K562 (cell line): ENCODE measurements at regions not wholly inside any gene's neighbourhood (a gene's known extent, or its start where the extent isn't known, plus 50 kb on each side); places are given as distances from the start of the nearest gene placed in this dataset.
A peak's percentile ranks its signal among the peaks of the same experiment; 100 is the strongest.

Experiments
- ARHGAP35 ChIP-seq: fragments of 450-650 bp; IDR thresholded peaks from 2 replicates; pipeline ENCODE4 v1.6.1; 2018; ENCODE audit not compliant: partially characterized antibody
- ARID2 ChIP-seq: fragments of 450-650 bp; IDR thresholded peaks from 2 replicates; pipeline ENCODE4 v1.6.1; 2017; ENCODE audit warnings: antibody characterized with exemption, mild to moderate bottlenecking
- BHLHE40 ChIP-seq: IDR thresholded peaks from 2 replicates; pipeline ENCODE4 v1.6.1; 2011; ENCODE audit warnings: low read length, improper control_type of control experiment
- CBX5 ChIP-seq: IDR thresholded peaks from 2 replicates; pipeline ENCODE4 v1.6.1; 2014; ENCODE audit warnings: low read depth, borderline replicate concordance
- HNRNPK ChIP-seq: fragments of 200-400 bp; formaldehyde crosslinking; IDR thresholded peaks from one replicate; pipeline ENCODE4 v1.6.1; 2018; ENCODE audit warnings: mild to moderate bottlenecking, low read depth, low read length; ENCODE audit not compliant: poor library complexity, severe bottlenecking
- JUND ChIP-seq, 2 experiments: IDR thresholded peaks; 2 replicates in 1 of 2; 3 replicates in 1 of 2; pipeline ENCODE4 v1.6.1; 2011; ENCODE audit warnings: borderline replicate concordance in 2 of 2, low read depth in 2 of 2, low read length in 2 of 2, improper control_type of control experiment in 1 of 2, missing biosample characterization in 1 of 2, missing genetic modification characterization in 1 of 2, missing genetic modification reagents in 1 of 2
- MED1 ChIP-seq: sonication (generic); formaldehyde crosslinking; IDR thresholded peaks from 2 replicates; pipeline ENCODE4 v1.8.1; 2023; ENCODE audit warnings: missing genetic modification reagents, borderline replicate concordance
- MEF2A ChIP-seq: IDR thresholded peaks from 2 replicates; pipeline ENCODE4 v1.6.1; 2011; ENCODE audit warnings: low read depth, mild to moderate bottlenecking, low read length, moderate library complexity; ENCODE audit not compliant: control insufficient read depth
- NFE2L1 ChIP-seq: fragments of 450-650 bp; IDR thresholded peaks from 2 replicates; pipeline ENCODE4 v1.6.1; 2016; ENCODE audit warnings: missing genetic modification characterization, low read depth, mild to moderate bottlenecking, missing compliant biosample characterization, moderate library complexity, borderline replicate concordance
- NUFIP1 ChIP-seq: fragments of 450-650 bp; IDR thresholded peaks from 2 replicates; pipeline ENCODE4 v1.6.1; 2018; ENCODE audit not compliant: partially characterized antibody
- OTX1 ChIP-seq: fragments of 450-650 bp; formaldehyde crosslinking; IDR thresholded peaks from 2 replicates; pipeline ENCODE4 v1.4.0; 2022; ENCODE audit warnings: mild to moderate bottlenecking
- PPARD ChIP-seq: fragments of 250-450 bp; sonication (Bioruptor Pico); IDR thresholded peaks from 2 replicates; pipeline ENCODE4 v1.8.0; 2022; ENCODE audit warnings: inconsistent platforms, mild to moderate bottlenecking, moderate library complexity
- PYGO2 ChIP-seq: fragments of 450-650 bp; IDR thresholded peaks from 2 replicates; pipeline ENCODE4 v1.6.1; 2016; ENCODE audit warnings: mild to moderate bottlenecking, missing genetic modification characterization, moderate library complexity, missing compliant biosample characterization
- RAD51 ChIP-seq: fragments of 450-650 bp; IDR thresholded peaks from 2 replicates; pipeline ENCODE4 v1.7.1; 2016; ENCODE audit warnings: low read depth, mild to moderate bottlenecking, borderline replicate concordance
- RFX7 ChIP-seq: fragments of 250-450 bp; sonication (Bioruptor Pico); IDR thresholded peaks from 2 replicates; pipeline ENCODE4 v1.5.1; 2021; ENCODE audit warnings: mild to moderate bottlenecking
- SIN3A ChIP-seq, 2 experiments: fragments of 150-350 bp in 1 of 2; IDR thresholded peaks; 2 replicates each; pipeline ENCODE4 v1.6.1; 2011 to 2016; ENCODE audit warnings: borderline replicate concordance in 2 of 2, low read depth in 2 of 2, low read length in 2 of 2, mild to moderate bottlenecking in 2 of 2, moderate library complexity in 2 of 2; ENCODE audit not compliant: control insufficient read depth in 1 of 2
- SMAD4 ChIP-seq: fragments of 250-450 bp; sonication (Bioruptor Pico); conservative IDR thresholded peaks from 2 replicates; pipeline ENCODE4 v1.8.0; 2021; ENCODE audit warnings: inconsistent platforms, mild to moderate bottlenecking, moderate library complexity
- SP2 ChIP-seq: IDR thresholded peaks from 2 replicates; pipeline ENCODE4 v1.6.1; 2011; ENCODE audit warnings: mild to moderate bottlenecking, low read depth, low read length, moderate library complexity; ENCODE audit not compliant: poor library complexity, severe bottlenecking; ENCODE audit errors: extremely low read depth
- SRSF1 ChIP-seq: fragments of 200-400 bp; formaldehyde crosslinking; IDR thresholded peaks from 2 replicates; pipeline ENCODE4 v1.6.1; 2017; ENCODE audit warnings: mild to moderate bottlenecking, low read depth, low read length, moderate library complexity
- SRSF7 ChIP-seq: fragments of 200-400 bp; formaldehyde crosslinking; optimal IDR thresholded peaks from 2 replicates; pipeline ENCODE3; 2017; ENCODE audit warnings: mild to moderate bottlenecking, low read depth, low read length
- TCF7 ChIP-seq: sonication (generic); IDR thresholded peaks from 2 replicates; pipeline ENCODE4 v1.6.1; 2016; ENCODE audit warnings: antibody characterized with exemption, borderline replicate concordance
- YBX1 ChIP-seq: fragments of 450-650 bp; IDR thresholded peaks from 2 replicates; pipeline ENCODE4 v1.7.1; 2016; ENCODE audit warnings: mild to moderate bottlenecking
- ZBED1 ChIP-seq: IDR thresholded peaks from 2 replicates; pipeline ENCODE4 v1.6.1; 2014
- ZBTB8A ChIP-seq: fragments of 450-650 bp; IDR thresholded peaks from 2 replicates; pipeline ENCODE4 v1.6.1; 2018; ENCODE audit warnings: mild to moderate bottlenecking, moderate library complexity; ENCODE audit not compliant: partially characterized antibody
- ZFP30 ChIP-seq: fragments of 250-450 bp; sonication (Bioruptor Pico); IDR thresholded peaks from 2 replicates; pipeline ENCODE4 v1.8.0; 2022; ENCODE audit warnings: moderate library complexity, mild to moderate bottlenecking, inconsistent platforms, borderline replicate concordance
- ZNF830 ChIP-seq: fragments of 250-450 bp; sonication (Bioruptor Pico); IDR thresholded peaks from 2 replicates; pipeline ENCODE4 v1.5.0; 2021; ENCODE audit warnings: mild to moderate bottlenecking
- TF ChIP-seq, protein P1 (sequence below): fragments of 250-450 bp; sonication (Bioruptor Pico); IDR thresholded peaks from 2 replicates; pipeline ENCODE4 v1.5.0; 2021
- TF ChIP-seq, protein P2 (sequence below): fragments of 250-450 bp; sonication (Bioruptor Pico); IDR thresholded peaks from 2 replicates; pipeline ENCODE4 v1.8.0; 2022; ENCODE audit warnings: moderate library complexity, mild to moderate bottlenecking, inconsistent platforms
- TF ChIP-seq, protein P3 (sequence below): sonication (generic); formaldehyde crosslinking; IDR thresholded peaks from 2 replicates; pipeline ENCODE4 v1.8.0; 2023; ENCODE audit warnings: mild to moderate bottlenecking, missing genetic modification reagents

DNA sequence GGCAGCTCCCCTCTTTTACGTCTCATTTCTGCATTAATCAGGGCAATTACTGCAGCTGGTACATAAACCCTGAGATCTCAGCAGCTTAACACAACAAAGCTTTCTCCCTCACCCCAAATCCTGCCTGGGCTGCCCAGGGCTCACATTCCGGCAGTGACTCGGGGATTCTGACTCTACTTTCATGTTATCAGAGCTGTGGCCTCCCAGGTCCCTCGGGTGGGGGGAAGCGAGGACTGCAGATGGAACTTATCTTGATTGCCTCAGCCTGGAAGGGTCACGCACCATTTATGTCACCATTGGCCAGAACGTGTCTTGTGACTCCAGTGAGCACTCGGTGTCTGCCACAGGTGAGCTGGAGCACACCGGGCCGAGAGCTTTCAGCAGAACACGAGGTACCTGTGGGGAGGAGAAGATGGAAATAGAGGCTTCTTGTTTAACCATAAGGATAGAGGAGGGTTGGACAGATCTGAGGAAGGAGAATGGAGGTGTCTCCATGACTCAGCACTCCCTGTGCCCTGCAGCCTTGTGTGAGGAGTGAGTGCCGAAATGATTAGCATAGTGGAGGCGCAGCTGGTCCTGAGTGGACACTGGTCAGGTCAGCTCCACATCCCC is 88.5 kb upstream of the EXOC2 start (continued):
- no peak for TF ChIP-seq SRSF1
- TF ChIP-seq, protein P1, sequence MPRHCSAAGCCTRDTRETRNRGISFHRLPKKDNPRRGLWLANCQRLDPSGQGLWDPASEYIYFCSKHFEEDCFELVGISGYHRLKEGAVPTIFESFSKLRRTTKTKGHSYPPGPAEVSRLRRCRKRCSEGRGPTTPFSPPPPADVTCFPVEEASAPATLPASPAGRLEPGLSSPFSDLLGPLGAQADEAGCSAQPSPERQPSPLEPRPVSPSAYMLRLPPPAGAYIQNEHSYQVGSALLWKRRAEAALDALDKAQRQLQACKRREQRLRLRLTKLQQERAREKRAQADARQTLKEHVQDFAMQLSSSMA (CRISPR knock-in tag) = no peak
- peak; percentile 94 for TF ChIP-seq NFE2L1 (tag)
- TF ChIP-seq RAD51 = peak; percentile 76
- TF ChIP-seq ZNF830 = 0 out of 2 replicates have a peak, but pooled peaks have one; percentile 23
- TF ChIP-seq NUFIP1 = no peak
- TF ChIP-seq SRSF7 = no peak
- no peak for TF ChIP-seq HNRNPK
- TF ChIP-seq JUND (IDR thresholded peaks at IDR 0.05; ENCODE audit: borderline replicate concordance, low read depth, low read length) = peak; percentile 66
- TF ChIP-seq JUND (tag; IDR thresholded peaks at IDR 0.05; ENCODE audit: borderline replicate concordance, low read depth, low read length) = peak; percentile 77; the same call in 2 of the 3 replicates
- TF ChIP-seq CBX5 = no peak
- no peak for TF ChIP-seq OTX1 (CRISPR knock-in tag)
- TF ChIP-seq BHLHE40 = peak; percentile 56; the same call in 1 of the 2 replicates
- TF ChIP-seq YBX1 = no peak
- TF ChIP-seq MEF2A = no peak
- no peak for TF ChIP-seq PPARD (CRISPR knock-in tag)
- TF ChIP-seq ZBTB8A = no peak
- TF ChIP-seq ZFP30 (CRISPR knock-in tag) = no peak
- TF ChIP-seq SIN3A (IDR thresholded peaks at IDR 0.05; ENCODE audit: borderline replicate concordance in 2 of 2, control insufficient read depth in 1 of 2, low read depth in 2 of 2, low read length in 2 of 2) = no peak
- no peak for TF ChIP-seq SMAD4 (CRISPR knock-in tag)
- TF ChIP-seq, protein P2, sequence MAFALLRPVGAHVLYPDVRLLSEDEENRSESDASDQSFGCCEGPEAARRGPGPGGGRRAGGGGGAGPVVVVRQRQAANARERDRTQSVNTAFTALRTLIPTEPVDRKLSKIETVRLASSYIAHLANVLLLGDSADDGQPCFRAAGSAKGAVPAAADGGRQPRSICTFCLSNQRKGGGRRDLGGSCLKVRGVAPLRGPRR (CRISPR knock-in tag) = no peak
- TF ChIP-seq TCF7 = no peak
- no peak for TF ChIP-seq ARHGAP35
- no peak for TF ChIP-seq MED1 (CRISPR knock-in tag)
- TF ChIP-seq ARID2 = no peak
- TF ChIP-seq PYGO2 = no peak
- TF ChIP-seq SP2 = no peak
- no peak for TF ChIP-seq ZBED1
- TF ChIP-seq, protein P3, sequence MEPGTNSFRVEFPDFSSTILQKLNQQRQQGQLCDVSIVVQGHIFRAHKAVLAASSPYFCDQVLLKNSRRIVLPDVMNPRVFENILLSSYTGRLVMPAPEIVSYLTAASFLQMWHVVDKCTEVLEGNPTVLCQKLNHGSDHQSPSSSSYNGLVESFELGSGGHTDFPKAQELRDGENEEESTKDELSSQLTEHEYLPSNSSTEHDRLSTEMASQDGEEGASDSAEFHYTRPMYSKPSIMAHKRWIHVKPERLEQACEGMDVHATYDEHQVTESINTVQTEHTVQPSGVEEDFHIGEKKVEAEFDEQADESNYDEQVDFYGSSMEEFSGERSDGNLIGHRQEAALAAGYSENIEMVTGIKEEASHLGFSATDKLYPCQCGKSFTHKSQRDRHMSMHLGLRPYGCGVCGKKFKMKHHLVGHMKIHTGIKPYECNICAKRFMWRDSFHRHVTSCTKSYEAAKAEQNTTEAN (CRISPR knock-in tag) = no peak
- TF ChIP-seq RFX7 = no peak
